Activated CD8-positive, alpha-beta memory T cell treated with anti-CD3 and anti-CD28 coated beads, Interleukin-2, amount 10 ng/mL, durations not matched to agents 7 days and 5 days (primary cell): ENCODE measurements at regions not wholly inside any gene's neighbourhood (a gene's known extent, or its start where the extent isn't known, plus 50 kb on each side); places are given as distances from the start of the nearest gene placed in this dataset.

ENCODE experiments used
- ATAC-seq: fragments of 150-1000 bp; cut with Tn5 transposase; one replicate; pipeline ENCODE4 v1.10.0; 2021; ENCODE audit warnings: moderate library complexity
- CTCF ChIA-PET: fragments of 350-600 bp; sonication (Branson Sonifier 250); formaldehyde crosslinking; loops from one replicate; lab custom pipeline; 2021; ENCODE audit warnings: antibody characterized with exemption; lab: Charles Lee
- DNase-seq: peaks from one replicate; pipeline ENCODE4 v3.0.0-alpha.2; 2020
- H3K27ac Mint-ChIP-seq: one replicate; pipeline ENCODE4 v1.8.0; 2021; ENCODE audit warnings: mild to moderate bottlenecking, mixed read lengths
- H3K27me3 Mint-ChIP-seq: one replicate; pipeline ENCODE4 v1.8.0; 2021; ENCODE audit warnings: mixed read lengths
- H3K36me3 Mint-ChIP-seq: one replicate; pipeline ENCODE4 v1.8.0; 2021; ENCODE audit warnings: mild to moderate bottlenecking, mixed read lengths
- H3K4me1 Mint-ChIP-seq: one replicate; pipeline ENCODE4 v1.8.0; 2021; ENCODE audit warnings: mixed read lengths
- H3K4me3 Mint-ChIP-seq: one replicate; pipeline ENCODE4 v1.8.0; 2021; ENCODE audit warnings: mild to moderate bottlenecking, moderate library complexity, mixed read lengths
- H3K9me3 Mint-ChIP-seq: one replicate; pipeline ENCODE4 v1.8.0; 2022; ENCODE audit warnings: low read depth, mixed read lengths

GRCh38 chr20:56060486-56060885, 55.2 kb upstream of the CBLN4 start:
- no peaks in the 10 kb centered on the region for H3K4me1 Mint-ChIP-seq
- CTCF ChIA-PET, result no interaction called here
- ATAC-seq (no peak), DNase-seq (no peak)
- H3K27ac Mint-ChIP-seq, result no peak overlapping the region
- H3K4me3 Mint-ChIP-seq, result no peak overlapping the region
- H3K36me3 Mint-ChIP-seq, result no peaks in the 10 kb centered on the region
- peaks cover 7% of the 10 kb centered on the region for H3K9me3 Mint-ChIP-seq
- no peaks in the 10 kb centered on the region for H3K27me3 Mint-ChIP-seq

- no peak for DNase-seq
- Mint-ChIP-seq H3K4me1 (no peaks in the 10 kb centered on the region), H3K36me3 (no peaks in the 10 kb centered on the region), H3K27ac (no peak overlapping the region), H3K4me3 (no peak overlapping the region), H3K9me3 (peaks cover 6% of the 10 kb centered on the region), H3K27me3 (no peaks in the 10 kb centered on the region)
- no peak for ATAC-seq
- CTCF ChIA-PET, result no interaction called here
Measured at GRCh38 chr20:56069016-56069415, 63.7 kb upstream of the CBLN4 start.

- no peaks in the 10 kb centered on the region for H3K27me3 Mint-ChIP-seq
- peaks cover 6% of the 10 kb centered on the region for H3K9me3 Mint-ChIP-seq
Measured at GRCh38 chr20:56072165-56072564, 66.8 kb upstream of the CBLN4 start.

GRCh38 chr20:56088375-56088774, 83.1 kb upstream of the CBLN4 start:
- CTCF ChIA-PET, result no interaction called here
- H3K27ac Mint-ChIP-seq, result no peak overlapping the region
- ATAC-seq, result no peak
- DNase-seq, result no peak
- no peaks in the 10 kb centered on the region for H3K27me3 Mint-ChIP-seq
- no peaks in the 10 kb centered on the region for H3K4me1 Mint-ChIP-seq
- peaks cover 5% of the 10 kb centered on the region for H3K9me3 Mint-ChIP-seq
- no peaks in the 10 kb centered on the region for H3K36me3 Mint-ChIP-seq
- no peak overlapping the region for H3K4me3 Mint-ChIP-seq

More at GRCh38 chr20:56072165-56072564, 66.8 kb upstream of the CBLN4 start:
- Mint-ChIP-seq H3K27ac (no peak overlapping the region), H3K4me3 (no peak overlapping the region), H3K36me3 (no peaks in the 10 kb centered on the region), H3K4me1 (no peaks in the 10 kb centered on the region)
- ATAC-seq (no peak), DNase-seq (no peak)
- CTCF ChIA-PET, result no interaction called here

GRCh38 chr20:56091628-56092234, 86.4 kb upstream of the CBLN4 start:
- H3K4me3 Mint-ChIP-seq, result no peak overlapping the region
- H3K4me1 Mint-ChIP-seq, result no peaks in the 10 kb centered on the region
- CTCF ChIA-PET, result no interaction called here
- ATAC-seq (no peak), DNase-seq (no peak)
- H3K27ac Mint-ChIP-seq, result no peak overlapping the region
- H3K27me3 Mint-ChIP-seq, result no peaks in the 10 kb centered on the region
- peaks cover 12% of the 10 kb centered on the region for H3K9me3 Mint-ChIP-seq
- no peaks in the 10 kb centered on the region for H3K36me3 Mint-ChIP-seq

GRCh38 chr20:56094228-56094627, 88.9 kb upstream of the CBLN4 start:
- H3K4me1 Mint-ChIP-seq, result no peaks in the 10 kb centered on the region

GRCh38 chr20:56098981-56099500, 93.7 kb upstream of the CBLN4 start:
- no peak overlapping the region for H3K27ac Mint-ChIP-seq
- H3K4me1 Mint-ChIP-seq, result no peaks in the 10 kb centered on the region
- peaks cover 11% of the 10 kb centered on the region for H3K9me3 Mint-ChIP-seq
- CTCF ChIA-PET, result no interaction called here
- no peaks in the 10 kb centered on the region for H3K27me3 Mint-ChIP-seq
- no peak overlapping the region for H3K4me3 Mint-ChIP-seq
- DNase-seq (no peak), ATAC-seq (no peak)
- no peaks in the 10 kb centered on the region for H3K36me3 Mint-ChIP-seq

More at GRCh38 chr20:56094228-56094627, 88.9 kb upstream of the CBLN4 start:
- H3K27ac Mint-ChIP-seq, result no peak overlapping the region
- peaks cover 16% of the 10 kb centered on the region for H3K9me3 Mint-ChIP-seq
- no peaks in the 10 kb centered on the region for H3K36me3 Mint-ChIP-seq
- DNase-seq (no peak), ATAC-seq (no peak)
- no peak overlapping the region for H3K4me3 Mint-ChIP-seq
- CTCF ChIA-PET, result no interaction called here
- no peaks in the 10 kb centered on the region for H3K27me3 Mint-ChIP-seq

- Mint-ChIP-seq H3K9me3 (peaks cover 6% of the 10 kb centered on the region), H3K4me3 (no peak overlapping the region), H3K27ac (no peak overlapping the region), H3K27me3 (no peaks in the 10 kb centered on the region), H3K4me1 (no peaks in the 10 kb centered on the region), H3K36me3 (no peaks in the 10 kb centered on the region)
- CTCF ChIA-PET, result no interaction called here
- ATAC-seq (no peak), DNase-seq (no peak)
Measured at GRCh38 chr20:56111961-56112730, 106.8 kb upstream of the CBLN4 start.

- H3K27me3 Mint-ChIP-seq, result no peaks in the 10 kb centered on the region
- CTCF ChIA-PET, result no interaction called here
Measured at GRCh38 chr20:56117350-56117749, 112.0 kb upstream of the CBLN4 start.

GRCh38 chr20:56121850-56122249, 116.5 kb upstream of the CBLN4 start:
- H3K9me3 Mint-ChIP-seq, result peaks cover 5% of the 10 kb centered on the region
- no peaks in the 10 kb centered on the region for H3K4me1 Mint-ChIP-seq
- no peak overlapping the region for H3K4me3 Mint-ChIP-seq
- no peaks in the 10 kb centered on the region for H3K27me3 Mint-ChIP-seq
- no peak overlapping the region for H3K27ac Mint-ChIP-seq
- no peaks in the 10 kb centered on the region for H3K36me3 Mint-ChIP-seq
- CTCF ChIA-PET, result no interaction called here
- DNase-seq, result no peak
- no peak for ATAC-seq

More at GRCh38 chr20:56117350-56117749, 112.0 kb upstream of the CBLN4 start:
- Mint-ChIP-seq H3K4me3 (no peak overlapping the region), H3K9me3 (peaks cover 6% of the 10 kb centered on the region), H3K4me1 (no peaks in the 10 kb centered on the region), H3K27ac (no peak overlapping the region), H3K36me3 (no peaks in the 10 kb centered on the region)
- ATAC-seq, result no peak
- no peak for DNase-seq

GRCh38 chr20:56143759-56144158, 104.8 kb upstream of the MC3R start:
- Mint-ChIP-seq H3K4me3 (no peak overlapping the region), H3K27ac (no peak overlapping the region), H3K36me3 (no peaks in the 10 kb centered on the region), H3K27me3 (no peaks in the 10 kb centered on the region), H3K4me1 (no peaks in the 10 kb centered on the region), H3K9me3 (peaks cover 7% of the 10 kb centered on the region)
- ATAC-seq, result no peak
- no peak for DNase-seq
- CTCF ChIA-PET, result interaction anchor here (0.6 kb wide), 1 partner anchor 8 kb away, joined by 3 read pairs; no protein-coding TSS in a partner anchor

- CTCF ChIA-PET, result interaction anchor here (0.6 kb wide), 1 partner anchor 8 kb away, joined by 3 read pairs; no protein-coding TSS in a partner anchor
- no peaks in the 10 kb centered on the region for H3K4me1 Mint-ChIP-seq
- no peaks in the 10 kb centered on the region for H3K9me3 Mint-ChIP-seq
- no peaks in the 10 kb centered on the region for H3K27me3 Mint-ChIP-seq
- no peaks in the 10 kb centered on the region for H3K36me3 Mint-ChIP-seq
- no peak overlapping the region for H3K27ac Mint-ChIP-seq
- no peak for ATAC-seq
- H3K4me3 Mint-ChIP-seq, result no peak overlapping the region
- DNase-seq, result no peak
Measured at GRCh38 chr20:56151834-56152233, 96.7 kb upstream of the MC3R start.

- CTCF ChIA-PET, result no interaction called here
- Mint-ChIP-seq H3K27me3 (no peaks in the 10 kb centered on the region), H3K36me3 (no peaks in the 10 kb centered on the region), H3K27ac (no peak overlapping the region), H3K9me3 (no peaks in the 10 kb centered on the region), H3K4me3 (no peak overlapping the region), H3K4me1 (no peaks in the 10 kb centered on the region)
- no peak for DNase-seq
- ATAC-seq, result no peak
Measured at GRCh38 chr20:56153926-56154325, 94.6 kb upstream of the MC3R start.

- Mint-ChIP-seq H3K4me3 (no peak overlapping the region), H3K9me3 (no peaks in the 10 kb centered on the region), H3K4me1 (no peaks in the 10 kb centered on the region), H3K27ac (no peak overlapping the region), H3K36me3 (no peaks in the 10 kb centered on the region), H3K27me3 (no peaks in the 10 kb centered on the region)
- DNase-seq (no peak), ATAC-seq (no peak)
- CTCF ChIA-PET, result no interaction called here
Measured at GRCh38 chr20:56155625-56156024, 92.9 kb upstream of the MC3R start.
